ENCODE measurements at regions not wholly inside any gene's neighbourhood (a gene's known extent, or its start where the extent isn't known, plus 50 kb on each side); places are given as distances from the start of the nearest gene placed in this dataset.

- TF ChIP-seq POLR2A (IDR thresholded peaks at IDR 0.05; ENCODE audit: low read length) (no peak), NR3C1 (IDR thresholded peaks at IDR 0.05) (no peak), CTCF (IDR thresholded peaks at IDR 0.05) (no peak), FOSL2 (IDR thresholded peaks at IDR 0.05) (no peak), FOSL2 (CRISPR knock-in tag; IDR thresholded peaks at IDR 0.05) (no peak), MAX (IDR thresholded peaks at IDR 0.05) (no peak), KDM5A (IDR thresholded peaks at IDR 0.05) (no peak), ZNF302 (CRISPR knock-in tag; IDR thresholded peaks at IDR 0.05) (no peak), REST (IDR thresholded peaks at IDR 0.05) (no peak), ZC3H11A (IDR thresholded peaks at IDR 0.05) (no peak), RAD21 (conservative IDR thresholded peaks at IDR 0.05 in 1 of 2, IDR thresholded peaks at IDR 0.05 in 1 of 2) (no peak), SMC3 (IDR thresholded peaks at IDR 0.05) (no peak), RNF2 (IDR thresholded peaks at IDR 0.05; ENCODE audit: borderline replicate concordance, low read depth) (no peak)
These were observed 373.8 kb downstream of the GJA1 start for GRCh38 chr6:121809211-121809610.

All from A549 (cell line).